ENCODE measurements at regions not wholly inside any gene's neighbourhood (a gene's known extent, or its start where the extent isn't known, plus 50 kb on each side); places are given as distances from the start of the nearest gene placed in this dataset.

- TF ChIP-seq CTCF (conservative IDR thresholded peaks at IDR 0.05 in 1 of 2, IDR thresholded peaks at IDR 0.05 in 1 of 2; ENCODE audit: low read depth in 1 of 2, low read length in 2 of 2) = no peak
- no peak for TF ChIP-seq EZH2 (IDR thresholded peaks at IDR 0.05; ENCODE audit: low read length, missing control alignments)
Observed at GRCh38 chr11:95461348-95461747, 230.3 kb upstream of the SESN3 start.
